HepG2 (cell line): ENCODE measurements at regions not wholly inside any gene's neighbourhood (a gene's known extent, or its start where the extent isn't known, plus 50 kb on each side); places are given as distances from the start of the nearest gene placed in this dataset.

Experiments used
- CTCF ChIP-seq: sonication (generic); formaldehyde crosslinking; IDR thresholded peaks from 2 replicates; pipeline ENCODE4 v1.5.0; 2020; ENCODE audit warnings: mild to moderate bottlenecking, missing genetic modification reagents, moderate library complexity
- EP300 ChIP-seq, 3 experiments: sonication (generic) in 1 of 3; formaldehyde crosslinking in 1 of 3; IDR thresholded peaks; 2 replicates each; pipeline versions ENCODE4 v1.5.1 to v1.6.1; 2011 to 2020; ENCODE audit warnings: low read depth in 2 of 3, low read length in 2 of 3, borderline replicate concordance in 1 of 3, improper control_type of control experiment in 1 of 3, mild to moderate bottlenecking in 1 of 3, missing genetic modification reagents in 1 of 3, moderate library complexity in 1 of 3
- HDAC2 ChIP-seq: sonication (generic); formaldehyde crosslinking; IDR thresholded peaks from 2 replicates; pipeline ENCODE4 v1.4.0; 2020; ENCODE audit warnings: missing genetic modification reagents
- JUND ChIP-seq: sonication (generic); formaldehyde crosslinking; IDR thresholded peaks from 2 replicates; pipeline ENCODE4 v1.8.0; 2022; ENCODE audit warnings: mild to moderate bottlenecking, missing genetic modification reagents
- MATR3 ChIP-seq: sonication (generic); formaldehyde crosslinking; IDR thresholded peaks from 2 replicates; pipeline ENCODE4 v1.4.0; 2020; ENCODE audit warnings: missing genetic modification reagents
- MZF1 ChIP-seq: sonication (generic); formaldehyde crosslinking; IDR thresholded peaks from 2 replicates; pipeline ENCODE4 v1.8.1; 2023; ENCODE audit warnings: mild to moderate bottlenecking, missing genetic modification reagents, borderline replicate concordance
- PCBP1 ChIP-seq: fragments of 200-400 bp; formaldehyde crosslinking; IDR thresholded peaks from 2 replicates; pipeline ENCODE4 v1.6.1; 2017; ENCODE audit warnings: mild to moderate bottlenecking, low read depth, low read length, borderline replicate concordance
- SIX4 ChIP-seq: sonication (generic); formaldehyde crosslinking; IDR thresholded peaks from 2 replicates; pipeline ENCODE4 v1.4.0; 2020; ENCODE audit warnings: missing genetic modification reagents
- SMAD9 ChIP-seq: sonication (generic); formaldehyde crosslinking; IDR thresholded peaks from 2 replicates; pipeline ENCODE4 v1.5.1; 2020; ENCODE audit warnings: mild to moderate bottlenecking, missing genetic modification reagents
- TCF7 ChIP-seq: sonication (generic); IDR thresholded peaks from 2 replicates; pipeline ENCODE4 v1.6.1; 2016; ENCODE audit warnings: antibody characterized with exemption, low read depth
- TF ChIP-seq, protein P1 (sequence below): sonication (generic); formaldehyde crosslinking; conservative IDR thresholded peaks from 2 replicates; pipeline ENCODE4 v1.5.0; 2020; ENCODE audit warnings: missing genetic modification reagents
- TF ChIP-seq, protein P2 (sequence below): IDR thresholded peaks from 2 replicates; pipeline ENCODE4 v1.6.1; 2012; ENCODE audit warnings: inconsistent platforms
- TF ChIP-seq, protein P3 (sequence below): sonication (generic); formaldehyde crosslinking; IDR thresholded peaks from 2 replicates; pipeline ENCODE4 v1.4.0; 2020; ENCODE audit warnings: missing genetic modification reagents

DNA sequence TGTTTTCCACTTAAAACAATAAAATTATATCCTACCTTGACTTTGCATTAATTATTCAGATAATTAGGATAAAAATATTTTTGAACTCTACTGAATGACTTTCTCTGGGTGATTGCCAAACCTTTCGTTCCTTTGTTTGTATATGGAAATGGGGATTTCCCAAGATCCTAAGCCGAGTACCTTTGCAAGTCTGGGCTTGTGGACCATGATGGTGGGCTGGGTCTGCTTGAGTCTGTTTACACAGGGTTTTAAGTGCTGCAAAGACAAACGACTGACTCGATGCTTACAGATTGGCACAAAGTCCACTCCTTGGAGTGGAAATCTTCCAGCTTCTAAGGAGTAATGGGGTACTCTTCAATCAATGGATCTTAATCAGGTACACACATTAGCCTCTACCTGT is 659.5 kb downstream of the TSN start:
- TF ChIP-seq SIX4 (CRISPR knock-in tag), result no peak
- no peak for TF ChIP-seq MATR3
- no peak for TF ChIP-seq PCBP1
- TF ChIP-seq, protein P1, sequence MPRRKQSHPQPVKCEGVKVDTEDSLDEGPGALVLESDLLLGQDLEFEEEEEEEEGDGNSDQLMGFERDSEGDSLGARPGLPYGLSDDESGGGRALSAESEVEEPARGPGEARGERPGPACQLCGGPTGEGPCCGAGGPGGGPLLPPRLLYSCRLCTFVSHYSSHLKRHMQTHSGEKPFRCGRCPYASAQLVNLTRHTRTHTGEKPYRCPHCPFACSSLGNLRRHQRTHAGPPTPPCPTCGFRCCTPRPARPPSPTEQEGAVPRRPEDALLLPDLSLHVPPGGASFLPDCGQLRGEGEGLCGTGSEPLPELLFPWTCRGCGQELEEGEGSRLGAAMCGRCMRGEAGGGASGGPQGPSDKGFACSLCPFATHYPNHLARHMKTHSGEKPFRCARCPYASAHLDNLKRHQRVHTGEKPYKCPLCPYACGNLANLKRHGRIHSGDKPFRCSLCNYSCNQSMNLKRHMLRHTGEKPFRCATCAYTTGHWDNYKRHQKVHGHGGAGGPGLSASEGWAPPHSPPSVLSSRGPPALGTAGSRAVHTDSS (CRISPR knock-in tag), result no peak
- TF ChIP-seq, protein P2, sequence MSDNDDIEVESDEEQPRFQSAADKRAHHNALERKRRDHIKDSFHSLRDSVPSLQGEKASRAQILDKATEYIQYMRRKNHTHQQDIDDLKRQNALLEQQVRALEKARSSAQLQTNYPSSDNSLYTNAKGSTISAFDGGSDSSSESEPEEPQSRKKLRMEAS, result no peak
- no peak for TF ChIP-seq SMAD9 (CRISPR knock-in tag)
- TF ChIP-seq MZF1 (CRISPR knock-in tag), result no peak
- no peak for TF ChIP-seq JUND
- TF ChIP-seq HDAC2 (CRISPR knock-in tag), result no peak
- TF ChIP-seq, protein P3, sequence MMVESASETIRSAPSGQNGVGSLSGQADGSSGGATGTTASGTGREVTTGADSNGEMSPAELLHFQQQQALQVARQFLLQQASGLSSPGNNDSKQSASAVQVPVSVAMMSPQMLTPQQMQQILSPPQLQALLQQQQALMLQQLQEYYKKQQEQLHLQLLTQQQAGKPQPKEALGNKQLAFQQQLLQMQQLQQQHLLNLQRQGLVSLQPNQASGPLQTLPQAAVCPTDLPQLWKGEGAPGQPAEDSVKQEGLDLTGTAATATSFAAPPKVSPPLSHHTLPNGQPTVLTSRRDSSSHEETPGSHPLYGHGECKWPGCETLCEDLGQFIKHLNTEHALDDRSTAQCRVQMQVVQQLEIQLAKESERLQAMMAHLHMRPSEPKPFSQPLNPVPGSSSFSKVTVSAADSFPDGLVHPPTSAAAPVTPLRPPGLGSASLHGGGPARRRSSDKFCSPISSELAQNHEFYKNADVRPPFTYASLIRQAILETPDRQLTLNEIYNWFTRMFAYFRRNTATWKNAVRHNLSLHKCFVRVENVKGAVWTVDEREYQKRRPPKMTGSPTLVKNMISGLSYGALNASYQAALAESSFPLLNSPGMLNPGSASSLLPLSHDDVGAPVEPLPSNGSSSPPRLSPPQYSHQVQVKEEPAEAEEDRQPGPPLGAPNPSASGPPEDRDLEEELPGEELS (CRISPR knock-in tag), result no peak
- TF ChIP-seq EP300 (IDR thresholded peaks at IDR 0.05; ENCODE audit: low read depth in 2 of 2, low read length in 2 of 2), result no peak
- TF ChIP-seq EP300 (CRISPR knock-in tag; IDR thresholded peaks at IDR 0.05; ENCODE audit: borderline replicate concordance), result no peak
- TF ChIP-seq CTCF (CRISPR knock-in tag), result no peak
- TF ChIP-seq TCF7, result no peak
